ENCODE measurements at regions not wholly inside any gene's neighbourhood (a gene's known extent, or its start where the extent isn't known, plus 50 kb on each side); places are given as distances from the start of the nearest gene placed in this dataset.
"Not testable (repeated sequence)": the region's sequence is repeated elsewhere in the genome, so short reads cannot be mapped to it uniquely, and the experiment has no call there.

- DNase-seq (ENCODE audit: low spot score in 2 of 2) = no peak
- in situ Hi-C loops (cut with MboI; ENCODE audit: low sequenced_read_pairs) = no loop called here
- H3K36me3 ChIP-seq (replicated peaks) = no peaks in the 10 kb centered on the region
- H3K27me3 ChIP-seq (ENCODE audit: low read depth) = no peaks in the 10 kb centered on the region
- H3K9me3 ChIP-seq = no peaks in the 10 kb centered on the region
- H3K4me3 ChIP-seq = no peak overlapping the region
- no peaks in the 10 kb centered on the region for H3K4me1 ChIP-seq
These were observed 163.5 kb upstream of the SNX2 start for GRCh38 chr5:122611406-122611805.

DNA sequence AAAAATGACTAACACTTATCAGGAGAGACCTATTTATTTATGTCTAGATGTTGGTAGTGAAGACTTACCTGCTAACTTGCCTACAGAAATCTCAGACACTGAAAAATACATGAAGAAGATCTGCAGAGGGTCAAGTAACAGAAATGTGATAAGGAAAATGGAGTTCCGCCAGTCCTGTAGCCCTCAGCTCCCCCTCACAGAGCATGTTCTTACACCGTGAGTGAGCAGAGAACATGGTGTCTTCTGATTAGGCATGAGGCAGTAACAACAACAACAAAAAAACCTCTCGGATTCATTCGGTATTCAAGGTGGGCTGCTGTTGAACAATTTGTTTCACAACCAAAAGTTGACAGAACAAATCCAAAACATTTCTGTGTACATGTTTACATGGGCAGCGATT, 162.0 kb upstream of the SNX2 start:
- no peaks in the 10 kb centered on the region for H3K4me1 ChIP-seq
- no peak for DNase-seq (ENCODE audit: low spot score in 2 of 2)
- no peaks in the 10 kb centered on the region for H3K9me3 ChIP-seq
- H3K27me3 ChIP-seq (ENCODE audit: low read depth) = no peaks in the 10 kb centered on the region
- H3K36me3 ChIP-seq (replicated peaks) = no peaks in the 10 kb centered on the region
- in situ Hi-C loops (cut with MboI; ENCODE audit: low sequenced_read_pairs) = no loop called here
- H3K4me3 ChIP-seq = no peak overlapping the region

GRCh38 chr5:122615146-122615545, 159.7 kb upstream of the SNX2 start:
- Histone ChIP-seq H3K4me3 (no peak overlapping the region), H3K27me3 (ENCODE audit: low read depth) (no peaks in the 10 kb centered on the region), H3K4me1 (no peaks in the 10 kb centered on the region), H3K36me3 (replicated peaks) (no peaks in the 10 kb centered on the region), H3K9me3 (no peaks in the 10 kb centered on the region)
- DNase-seq (ENCODE audit: low spot score in 2 of 2) = no peak
- in situ Hi-C loops (cut with MboI; ENCODE audit: low sequenced_read_pairs) = no loop called here

DNA sequence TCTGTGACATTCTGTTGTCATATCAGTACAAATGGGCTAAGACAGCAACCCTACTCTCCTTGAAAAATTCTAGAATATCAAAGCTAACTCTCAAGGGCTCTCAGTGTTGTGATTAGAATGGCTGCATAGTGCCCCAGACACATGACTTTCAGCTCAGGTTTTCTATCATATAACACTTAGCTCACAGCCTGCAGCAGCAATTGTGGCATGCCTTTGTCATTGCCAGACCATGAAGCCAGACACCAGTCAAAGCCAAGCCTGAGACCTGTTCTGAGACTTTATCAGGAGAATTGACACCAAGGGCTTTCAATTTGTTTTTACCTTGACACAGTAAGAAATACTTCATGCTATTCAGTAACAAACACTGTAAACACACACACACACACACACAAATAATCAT, 159.0 kb upstream of the SNX2 start:
- H3K9me3 ChIP-seq = no peaks in the 10 kb centered on the region
- H3K27me3 ChIP-seq (ENCODE audit: low read depth) = no peaks in the 10 kb centered on the region
- no peak for DNase-seq (ENCODE audit: low spot score in 2 of 2)
- H3K4me3 ChIP-seq = no peak overlapping the region
- no peaks in the 10 kb centered on the region for H3K36me3 ChIP-seq (replicated peaks)
- H3K4me1 ChIP-seq = no peaks in the 10 kb centered on the region
- in situ Hi-C loops (cut with MboI; ENCODE audit: low sequenced_read_pairs) = no loop called here

DNA sequence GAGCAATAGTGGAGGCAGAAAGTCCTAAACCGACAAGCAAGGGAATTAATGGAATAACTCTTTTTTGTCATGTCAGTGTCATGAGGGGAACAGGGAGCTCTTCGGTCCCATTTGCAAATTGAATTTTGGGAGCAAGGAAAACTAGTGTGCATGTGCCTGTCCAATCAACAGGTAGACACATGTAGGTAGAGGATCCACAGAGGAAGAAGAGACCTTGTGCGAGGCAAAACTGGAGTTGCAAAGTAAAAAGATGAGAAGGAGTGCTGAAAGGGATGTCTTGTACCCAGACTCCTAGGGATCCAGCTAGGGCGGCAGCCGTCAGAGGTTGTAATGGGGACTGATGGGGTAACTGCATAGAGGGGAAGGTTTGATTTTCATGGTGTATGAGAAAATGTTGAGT, 156.8 kb upstream of the SNX2 start:
- in situ Hi-C loops (cut with MboI; ENCODE audit: low sequenced_read_pairs); H3K4me3 ChIP-seq; DNase-seq (ENCODE audit: low spot score in 2 of 2); H3K36me3 ChIP-seq (replicated peaks); H3K9me3 ChIP-seq; H3K27me3 ChIP-seq (ENCODE audit: low read depth); H3K4me1 ChIP-seq: not testable (repeated sequence)

GRCh38 chr5:122620768-122621167, 154.1 kb upstream of the SNX2 start:
- not testable (repeated sequence) for H3K36me3 ChIP-seq (replicated peaks); H3K9me3 ChIP-seq

GRCh38 chr5:122628714-122629113, 146.2 kb upstream of the SNX2 start:
- H3K4me1 ChIP-seq; H3K4me3 ChIP-seq; H3K27me3 ChIP-seq (ENCODE audit: low read depth); H3K9me3 ChIP-seq; H3K36me3 ChIP-seq (replicated peaks); in situ Hi-C loops (cut with MboI; ENCODE audit: low sequenced_read_pairs); DNase-seq (ENCODE audit: low spot score in 2 of 2): not testable (repeated sequence)

More at GRCh38 chr5:122620768-122621167, 154.1 kb upstream of the SNX2 start:
- H3K4me3 ChIP-seq; H3K27me3 ChIP-seq (ENCODE audit: low read depth); DNase-seq (ENCODE audit: low spot score in 2 of 2); H3K4me1 ChIP-seq; in situ Hi-C loops (cut with MboI; ENCODE audit: low sequenced_read_pairs): not testable (repeated sequence)

DNA sequence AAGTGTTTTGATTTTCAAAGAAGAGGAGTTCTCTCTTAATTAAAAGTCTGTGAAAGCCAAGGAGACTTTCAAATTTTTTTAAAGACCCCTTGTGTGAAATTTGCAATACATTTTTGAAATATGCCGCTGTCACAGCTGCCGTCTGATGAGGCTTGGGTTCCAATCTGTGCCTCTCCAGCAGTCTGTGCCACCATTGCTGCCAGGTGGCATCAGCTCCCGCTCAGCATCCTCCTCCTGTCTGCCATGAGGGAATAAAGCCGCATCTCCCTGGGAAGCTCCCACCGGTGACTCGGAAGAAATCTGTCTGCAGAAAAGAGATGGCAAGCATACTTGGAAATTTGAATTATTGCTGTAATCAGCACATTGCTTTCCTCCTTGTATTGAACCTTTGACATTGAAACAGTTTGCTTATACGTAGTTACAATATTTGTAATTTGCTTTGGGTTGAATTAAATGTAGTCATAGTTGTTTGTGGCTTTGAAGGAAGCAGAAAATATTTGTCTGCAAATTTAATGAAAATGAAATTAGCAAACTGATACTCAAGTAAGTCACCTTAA, 145.7 kb upstream of the SNX2 start:
- no peaks in the 10 kb centered on the region; the same call in 1 of the 2 replicates for H3K27me3 ChIP-seq (ENCODE audit: low read depth)
- in situ Hi-C loops (cut with MboI; ENCODE audit: low sequenced_read_pairs) = no loop called here
- no peaks in the 10 kb centered on the region for H3K36me3 ChIP-seq (replicated peaks)
- no peak for DNase-seq (ENCODE audit: low spot score in 2 of 2)
- H3K4me3 ChIP-seq = no peak overlapping the region
- no peaks in the 10 kb centered on the region for H3K9me3 ChIP-seq
- H3K4me1 ChIP-seq = no peaks in the 10 kb centered on the region

DNA sequence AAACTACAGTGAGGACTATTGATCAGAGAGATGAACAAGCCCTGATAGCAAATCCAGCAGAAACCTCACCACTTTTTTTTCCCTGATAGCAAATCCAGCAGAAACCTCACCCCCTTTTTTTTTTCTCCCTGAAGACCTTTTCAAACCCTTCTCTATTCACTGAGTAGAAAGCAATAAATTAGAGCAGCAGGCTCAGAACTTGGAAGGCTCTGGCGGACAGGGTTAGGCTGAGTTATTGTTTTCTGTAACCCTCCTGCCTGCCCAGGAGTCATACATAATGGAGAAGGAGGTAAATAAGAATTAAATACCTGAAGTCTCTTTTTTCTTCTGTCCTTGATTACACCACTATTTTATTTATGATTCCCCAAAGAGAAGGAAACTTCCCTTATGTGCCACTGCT, 136.3 kb upstream of the SNX2 start:
- no peaks in the 10 kb centered on the region for H3K4me1 ChIP-seq
- H3K9me3 ChIP-seq = 0 out of 2 replicates have a peak, but pooled peaks cover 3% of the 10 kb centered on the region
- H3K36me3 ChIP-seq (replicated peaks) = no peaks in the 10 kb centered on the region
- no peak for DNase-seq (ENCODE audit: low spot score in 2 of 2)
- H3K4me3 ChIP-seq = no peak overlapping the region
- H3K27me3 ChIP-seq (ENCODE audit: low read depth) = no peaks in the 10 kb centered on the region; the same call in 1 of the 2 replicates
- in situ Hi-C loops (cut with MboI; ENCODE audit: low sequenced_read_pairs) = no loop called here

DNA sequence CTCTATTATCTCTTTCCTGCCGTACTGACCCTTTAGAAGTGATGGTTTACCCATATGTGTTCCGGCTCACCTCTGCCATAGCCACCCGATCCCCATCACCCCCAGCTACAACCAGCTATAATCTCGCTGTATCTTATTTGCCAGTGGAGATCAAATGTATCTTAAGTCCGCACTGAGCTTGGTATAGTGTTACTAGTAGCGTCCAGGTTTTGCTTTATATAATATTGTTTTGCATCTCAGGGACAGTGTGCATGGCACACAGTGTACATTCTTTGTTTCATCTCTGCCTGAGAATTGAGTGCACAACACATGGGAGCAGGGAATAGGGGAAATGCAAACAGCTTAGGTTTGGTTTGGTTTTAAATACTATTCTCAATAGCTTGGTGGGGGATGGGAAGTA, 135.8 kb upstream of the SNX2 start:
- no peaks in the 10 kb centered on the region; the same call in 1 of the 2 replicates for H3K27me3 ChIP-seq (ENCODE audit: low read depth)
- no peak for DNase-seq (ENCODE audit: low spot score in 2 of 2)
- in situ Hi-C loops (cut with MboI; ENCODE audit: low sequenced_read_pairs) = no loop called here
- H3K9me3 ChIP-seq = 0 out of 2 replicates have a peak, but pooled peaks cover 3% of the 10 kb centered on the region
- H3K36me3 ChIP-seq (replicated peaks) = no peaks in the 10 kb centered on the region
- H3K4me1 ChIP-seq = no peaks in the 10 kb centered on the region
- H3K4me3 ChIP-seq = no peak overlapping the region

DNA sequence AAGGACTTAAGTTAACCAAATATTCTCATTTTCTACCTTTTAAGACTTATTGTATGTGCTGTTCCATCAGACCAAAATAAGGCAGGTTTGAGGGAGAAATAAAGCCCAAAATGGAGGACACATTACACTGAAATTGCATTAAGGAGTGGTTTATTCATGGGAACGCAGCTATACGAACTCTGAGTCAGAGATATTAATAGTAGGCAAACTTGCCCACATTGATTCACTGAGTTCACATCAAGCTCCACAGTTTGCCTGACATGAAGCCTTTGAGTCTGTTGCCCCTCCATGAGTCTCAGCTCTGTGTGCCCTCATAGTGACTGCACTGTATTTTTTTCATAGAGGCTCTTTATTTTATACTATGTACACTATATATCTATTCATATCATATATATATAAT, 135.0 kb upstream of the SNX2 start:
- H3K4me3 ChIP-seq = no peak overlapping the region
- in situ Hi-C loops (cut with MboI; ENCODE audit: low sequenced_read_pairs) = no loop called here
- no peak for DNase-seq (ENCODE audit: low spot score in 2 of 2)
- H3K4me1 ChIP-seq = no peaks in the 10 kb centered on the region
- H3K36me3 ChIP-seq (replicated peaks) = no peaks in the 10 kb centered on the region
- H3K9me3 ChIP-seq = 0 out of 2 replicates have a peak, but pooled peaks cover 3% of the 10 kb centered on the region
- H3K27me3 ChIP-seq (ENCODE audit: low read depth) = no peaks in the 10 kb centered on the region; the same call in 1 of the 2 replicates

- Histone ChIP-seq H3K27me3 (ENCODE audit: low read depth) (0 out of 2 replicates have a peak, but pooled peaks cover 3% of the 10 kb centered on the region), H3K36me3 (replicated peaks) (no peaks in the 10 kb centered on the region), H3K4me1 (no peaks in the 10 kb centered on the region), H3K4me3 (no peak overlapping the region), H3K9me3 (no peaks in the 10 kb centered on the region)
- no peak for DNase-seq (ENCODE audit: low spot score in 2 of 2)
- in situ Hi-C loops (cut with MboI; ENCODE audit: low sequenced_read_pairs) = no loop called here
These were observed 125.8 kb upstream of the SNX2 start for GRCh38 chr5:122649080-122649479.

GRCh38 chr5:122653087-122654017, 121.5 kb upstream of the SNX2 start:
- DNase-seq (ENCODE audit: low spot score in 2 of 2) = no peak
- no peaks in the 10 kb centered on the region for H3K36me3 ChIP-seq (replicated peaks)
- H3K4me1 ChIP-seq = peaks cover 20% of the 10 kb centered on the region
- H3K27me3 ChIP-seq (ENCODE audit: low read depth) = no peaks in the 10 kb centered on the region
- H3K4me3 ChIP-seq = no peak overlapping the region
- in situ Hi-C loops (cut with MboI; ENCODE audit: low sequenced_read_pairs) = no loop called here
- H3K9me3 ChIP-seq = no peaks in the 10 kb centered on the region

GRCh38 chr5:122656160-122656559, 118.7 kb upstream of the SNX2 start:
- Histone ChIP-seq H3K36me3 (replicated peaks) (no peaks in the 10 kb centered on the region), H3K9me3 (no peaks in the 10 kb centered on the region), H3K4me3 (no peak overlapping the region), H3K4me1 (peaks cover 20% of the 10 kb centered on the region), H3K27me3 (ENCODE audit: low read depth) (no peaks in the 10 kb centered on the region)
- in situ Hi-C loops (cut with MboI; ENCODE audit: low sequenced_read_pairs) = no loop called here
- DNase-seq (ENCODE audit: low spot score in 2 of 2) = no peak
